Osteocyte (in vitro differentiated cells): ENCODE measurements at regions not wholly inside any gene's neighbourhood (a gene's known extent, or its start where the extent isn't known, plus 50 kb on each side); places are given as distances from the start of the nearest gene placed in this dataset.

Experiments used
- DNase-seq: peaks from one replicate; pipeline ENCODE4 v3.0.0; 2021; ENCODE audit warnings: mixed read lengths; ENCODE audit not compliant: unreplicated experiment; ENCODE audit errors: extremely low spot score
- H3K27ac Mint-ChIP-seq: one replicate; pipeline ENCODE4 v1.8.0; 2021; ENCODE audit warnings: mild to moderate bottlenecking, mixed read lengths; ENCODE audit not compliant: unreplicated experiment
- H3K27me3 Mint-ChIP-seq: one replicate; pipeline ENCODE4 v1.8.0; 2021; ENCODE audit warnings: mixed read lengths; ENCODE audit not compliant: unreplicated experiment
- H3K36me3 Mint-ChIP-seq: one replicate; pipeline ENCODE4 v1.8.0; 2021; ENCODE audit warnings: mixed read lengths; ENCODE audit not compliant: unreplicated experiment
- H3K4me1 Mint-ChIP-seq: one replicate; pipeline ENCODE4 v1.8.0; 2021; ENCODE audit warnings: mixed read lengths; ENCODE audit not compliant: unreplicated experiment
- H3K4me3 Mint-ChIP-seq: one replicate; pipeline ENCODE4 v1.8.0; 2021; ENCODE audit warnings: mild to moderate bottlenecking, moderate library complexity, mixed read lengths; ENCODE audit not compliant: unreplicated experiment
- H3K9me3 Mint-ChIP-seq: one replicate; pipeline ENCODE4 v1.8.0; 2021; ENCODE audit warnings: mixed read lengths; ENCODE audit not compliant: unreplicated experiment
- TF ChIP-seq, protein P1 (sequence below): fragments of 200-600 bp; sonication (generic); IDR thresholded peaks from 2 replicates; pipeline ENCODE4 v1.5.0; 2021; ENCODE audit warnings: antibody characterized with exemption, mild to moderate bottlenecking, moderate library complexity

DNA sequence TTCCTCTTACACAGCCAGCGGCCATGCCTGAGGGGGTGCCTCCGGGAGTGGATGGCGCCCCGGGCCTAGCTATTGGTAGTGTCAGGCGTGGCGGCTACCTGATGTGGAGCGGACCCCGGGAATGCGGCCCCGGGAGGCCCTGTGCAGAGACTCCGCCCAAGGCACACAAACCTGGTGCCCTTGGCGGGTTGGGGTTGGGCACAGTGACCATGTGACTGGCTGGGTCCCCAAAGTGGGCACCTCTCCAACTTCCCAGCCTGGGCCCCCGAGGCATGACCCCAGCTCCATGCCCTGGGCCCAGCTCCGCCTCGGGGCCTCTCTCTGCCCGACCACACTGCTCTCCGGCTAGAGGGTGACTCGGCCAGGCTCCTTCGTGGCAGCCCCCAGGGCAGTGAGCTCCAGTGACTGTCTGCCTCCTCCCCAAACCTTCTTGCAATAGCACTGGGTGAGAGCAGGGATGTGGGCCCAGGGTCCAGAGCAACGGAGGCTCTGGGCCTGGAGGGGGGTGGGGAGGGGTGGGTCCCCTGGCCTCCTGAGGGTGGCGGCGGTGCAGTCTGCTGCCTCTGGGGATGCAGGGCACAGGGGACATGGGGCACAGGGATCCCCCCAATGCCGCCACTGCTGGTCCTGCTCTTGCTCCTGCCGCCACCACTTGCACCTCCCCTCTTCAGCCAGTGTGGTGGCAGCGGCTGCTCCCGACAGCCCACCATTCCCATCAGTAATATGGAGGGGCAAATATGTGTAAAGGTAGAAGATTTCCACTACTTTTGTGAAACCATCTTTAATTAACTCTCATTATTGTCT lies 942.9 kb upstream of the EPHA7 start:
- Mint-ChIP-seq H3K4me3 (no peak overlapping the region), H3K36me3 (no peaks in the 10 kb centered on the region), H3K4me1 (no peaks in the 10 kb centered on the region), H3K9me3 (no peaks in the 10 kb centered on the region), H3K27me3 (no peaks in the 10 kb centered on the region), H3K27ac (no peak overlapping the region)
- DNase-seq: no peak
- TF ChIP-seq, protein P1, sequence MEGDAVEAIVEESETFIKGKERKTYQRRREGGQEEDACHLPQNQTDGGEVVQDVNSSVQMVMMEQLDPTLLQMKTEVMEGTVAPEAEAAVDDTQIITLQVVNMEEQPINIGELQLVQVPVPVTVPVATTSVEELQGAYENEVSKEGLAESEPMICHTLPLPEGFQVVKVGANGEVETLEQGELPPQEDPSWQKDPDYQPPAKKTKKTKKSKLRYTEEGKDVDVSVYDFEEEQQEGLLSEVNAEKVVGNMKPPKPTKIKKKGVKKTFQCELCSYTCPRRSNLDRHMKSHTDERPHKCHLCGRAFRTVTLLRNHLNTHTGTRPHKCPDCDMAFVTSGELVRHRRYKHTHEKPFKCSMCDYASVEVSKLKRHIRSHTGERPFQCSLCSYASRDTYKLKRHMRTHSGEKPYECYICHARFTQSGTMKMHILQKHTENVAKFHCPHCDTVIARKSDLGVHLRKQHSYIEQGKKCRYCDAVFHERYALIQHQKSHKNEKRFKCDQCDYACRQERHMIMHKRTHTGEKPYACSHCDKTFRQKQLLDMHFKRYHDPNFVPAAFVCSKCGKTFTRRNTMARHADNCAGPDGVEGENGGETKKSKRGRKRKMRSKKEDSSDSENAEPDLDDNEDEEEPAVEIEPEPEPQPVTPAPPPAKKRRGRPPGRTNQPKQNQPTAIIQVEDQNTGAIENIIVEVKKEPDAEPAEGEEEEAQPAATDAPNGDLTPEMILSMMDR: no peak

DNA sequence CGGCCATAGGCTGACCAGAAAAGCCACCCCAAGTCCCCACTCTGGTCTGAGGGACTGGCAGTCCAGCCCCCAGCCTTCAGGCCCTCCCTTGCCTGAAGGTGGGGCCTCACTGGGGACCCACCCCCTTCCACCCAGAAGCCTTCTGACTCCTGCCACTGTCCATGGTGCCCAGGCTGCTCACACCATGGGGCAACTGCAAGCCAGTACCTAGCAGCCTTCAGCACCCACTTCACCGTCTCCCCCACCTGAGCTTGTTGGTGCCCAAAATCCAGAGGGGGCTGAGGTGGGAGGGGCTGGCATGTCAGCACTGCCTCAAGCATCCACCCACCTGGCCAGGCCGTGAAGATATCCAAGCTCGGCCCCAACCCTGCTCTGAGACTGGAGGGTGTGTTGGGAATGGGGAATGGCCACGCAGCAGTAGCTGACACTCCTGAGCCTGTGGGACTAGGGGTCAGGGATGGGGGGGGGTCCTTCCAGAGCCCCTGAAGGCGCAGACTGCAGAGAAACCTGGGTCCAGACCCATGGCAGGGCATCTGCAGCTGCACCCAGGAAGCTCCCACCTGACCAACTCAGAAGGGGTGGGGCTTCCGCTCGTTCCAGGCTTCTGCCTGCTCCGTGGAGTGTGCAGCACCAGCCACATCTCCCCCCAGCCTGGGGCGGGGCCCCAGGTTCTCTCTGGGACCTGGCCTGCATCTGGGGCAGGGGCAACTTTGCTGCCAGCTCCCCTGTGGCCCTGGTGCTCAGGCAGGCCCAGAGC lies 942.1 kb upstream of the EPHA7 start:
- DNase-seq: no peak
- no peak overlapping the region for H3K27ac Mint-ChIP-seq
- no peaks in the 10 kb centered on the region for H3K27me3 Mint-ChIP-seq
- no peaks in the 10 kb centered on the region for H3K9me3 Mint-ChIP-seq
- no peaks in the 10 kb centered on the region for H3K4me1 Mint-ChIP-seq
- H3K36me3 Mint-ChIP-seq: no peaks in the 10 kb centered on the region
- no peak overlapping the region for H3K4me3 Mint-ChIP-seq
- TF ChIP-seq, protein P1: no peak

DNA sequence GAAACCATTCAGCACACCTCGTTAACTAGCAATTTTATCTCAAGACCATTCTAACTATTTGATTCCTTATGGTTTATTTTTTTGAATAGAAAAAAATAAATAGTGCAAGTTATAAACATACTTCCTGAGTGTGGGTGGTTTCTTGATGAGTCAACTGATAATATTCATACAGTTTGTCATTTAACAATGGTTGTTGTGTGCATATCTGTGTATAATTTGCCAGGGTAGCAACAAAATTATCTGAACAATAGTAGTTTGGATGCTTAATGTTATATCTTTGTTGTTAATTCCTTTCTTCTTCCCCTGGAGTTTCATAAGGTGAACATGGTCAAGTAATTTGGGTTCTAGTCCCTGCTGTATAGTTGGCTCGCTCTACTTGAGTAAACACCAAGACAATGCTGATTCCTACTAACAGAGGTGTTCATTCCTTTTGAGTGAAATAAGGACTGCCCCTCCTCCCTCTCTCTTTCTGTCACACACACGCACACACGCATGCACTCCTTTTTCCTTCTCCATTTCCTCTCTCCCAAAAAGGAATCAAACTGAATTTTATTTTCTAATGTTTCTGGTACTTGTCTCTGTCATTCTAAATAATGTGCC lies 938.1 kb upstream of the EPHA7 start:
- H3K4me1 Mint-ChIP-seq: no peaks in the 10 kb centered on the region
- no peaks in the 10 kb centered on the region for H3K27me3 Mint-ChIP-seq
- H3K9me3 Mint-ChIP-seq: no peaks in the 10 kb centered on the region
- TF ChIP-seq, protein P1: no peak
- no peaks in the 10 kb centered on the region for H3K36me3 Mint-ChIP-seq
- no peak for DNase-seq
- no peak overlapping the region for H3K4me3 Mint-ChIP-seq
- H3K27ac Mint-ChIP-seq: no peak overlapping the region

DNA sequence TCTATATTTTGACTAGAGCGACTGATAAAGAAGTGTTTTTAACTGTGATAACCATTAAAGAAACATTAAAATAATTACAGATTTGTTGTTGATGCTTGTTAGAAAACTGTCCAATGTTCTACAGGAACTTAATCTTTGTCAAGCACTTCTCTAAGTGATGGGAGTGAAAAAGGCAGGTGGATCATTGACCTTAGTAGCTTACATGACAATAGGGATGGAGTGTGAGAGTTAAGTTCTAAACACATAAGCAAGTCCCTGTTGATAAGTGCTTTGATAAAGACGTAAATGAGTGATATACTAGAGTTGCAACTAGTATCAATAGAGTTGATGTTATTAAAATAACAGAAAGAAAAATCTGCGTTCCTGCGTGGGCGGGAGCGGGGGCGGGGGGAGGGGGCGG lies 931.5 kb upstream of the EPHA7 start:
- no peaks in the 10 kb centered on the region for H3K9me3 Mint-ChIP-seq
- no peak overlapping the region for H3K27ac Mint-ChIP-seq
- H3K4me1 Mint-ChIP-seq: peaks cover 2% of the 10 kb centered on the region
- H3K4me3 Mint-ChIP-seq: no peak overlapping the region
- no peak for DNase-seq
- H3K36me3 Mint-ChIP-seq: no peaks in the 10 kb centered on the region
- TF ChIP-seq, protein P1: no peak
- peaks cover 3% of the 10 kb centered on the region for H3K27me3 Mint-ChIP-seq

DNA sequence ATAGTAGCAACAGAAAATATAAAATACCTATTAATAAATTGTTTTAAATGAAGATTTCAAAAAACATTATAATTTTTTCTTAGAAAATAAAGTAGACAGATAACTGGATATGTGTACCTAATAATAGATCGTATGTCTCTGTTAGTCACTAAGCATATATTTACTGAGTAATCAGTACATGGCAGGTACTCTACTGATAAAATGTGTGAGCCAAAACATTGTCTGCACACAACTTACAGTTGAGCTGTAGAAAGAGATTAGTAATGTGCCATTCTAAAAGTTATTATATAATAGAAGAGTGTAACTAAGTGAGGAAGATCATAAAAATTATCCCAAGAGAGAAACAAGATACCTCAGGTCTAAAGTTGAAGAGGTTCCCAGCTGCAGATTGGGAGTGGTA lies 929.9 kb upstream of the EPHA7 start:
- TF ChIP-seq, protein P1: no peak
- Mint-ChIP-seq H3K4me1 (peaks cover 2% of the 10 kb centered on the region), H3K36me3 (no peaks in the 10 kb centered on the region), H3K27me3 (peaks cover 3% of the 10 kb centered on the region), H3K4me3 (no peak overlapping the region), H3K9me3 (no peaks in the 10 kb centered on the region), H3K27ac (no peak overlapping the region)
- DNase-seq: no peak
